SU-DHL-6 (cell line): ENCODE measurements at regions not wholly inside any gene's neighbourhood (a gene's known extent, or its start where the extent isn't known, plus 50 kb on each side); places are given as distances from the start of the nearest gene placed in this dataset.

ENCODE experiments used
- H2AFZ ChIP-seq: fragments of 200-600 bp; sonication (generic); 2 replicates; pipeline ENCODE4 v1.6.1; 2014; ENCODE audit warnings: low read depth, mild to moderate bottlenecking, moderate library complexity, mixed read lengths, antibody characterized with exemption, low read length; ENCODE audit not compliant: severe bottlenecking
- H3F3A ChIP-seq: fragments of 200-600 bp; shearing (Covaris generic); 2 replicates; pipeline ENCODE4 v1.6.0; 2016; ENCODE audit warnings: antibody characterized with exemption, mild to moderate bottlenecking; ENCODE audit not compliant: insufficient read depth
- H3K27ac ChIP-seq: fragments of 200-600 bp; sonication (generic); 2 replicates; pipeline ENCODE4 v1.5.1; 2016; ENCODE audit warnings: low read depth, mild to moderate bottlenecking, low read length, moderate library complexity, mixed read lengths
- H3K27me3 ChIP-seq: fragments of 200-600 bp; sonication (generic), shearing (Covaris generic); 2 replicates; pipeline ENCODE4 v1.6.0; 2014; ENCODE audit warnings: mild to moderate bottlenecking, low read length
- H3K36me3 ChIP-seq: fragments of 200-600 bp; sonication (generic); 2 replicates; pipeline ENCODE4 v1.6.1; 2014; ENCODE audit warnings: mild to moderate bottlenecking, low read length, mixed read lengths
- H3K4me2 ChIP-seq: fragments of 300-600, 200-600 bp; shearing (Covaris generic), sonication (generic); 2 replicates; pipeline ENCODE4 v1.6.0; 2014; ENCODE audit warnings: low read length, low read depth, mild to moderate bottlenecking; ENCODE audit not compliant: poor library complexity, severe bottlenecking
- H3K4me3 ChIP-seq: fragments of 200-600 bp; sonication (generic); 2 replicates; pipeline ENCODE4 v1.5.1; 2014; ENCODE audit warnings: antibody characterized with exemption, low read length, mild to moderate bottlenecking, mixed read lengths; ENCODE audit not compliant: insufficient read depth, poor library complexity, severe bottlenecking
- H3K79me2 ChIP-seq: fragments of 200-600 bp; sonication (generic); 2 replicates; pipeline ENCODE4 v1.6.1; 2014; ENCODE audit warnings: mild to moderate bottlenecking, low read length, moderate library complexity; ENCODE audit not compliant: insufficient read depth
- H3K9ac ChIP-seq: fragments of 200-600 bp; sonication (generic); 2 replicates; pipeline ENCODE4 v1.7.0; 2014; ENCODE audit warnings: mild to moderate bottlenecking, low read length
- H3K9me2 ChIP-seq: fragments of 200-600 bp; sonication (generic); replicated peaks from 2 replicates; pipeline ENCODE4 v1.6.1; 2014; ENCODE audit warnings: low read length; ENCODE audit not compliant: insufficient read depth
- H3K9me3 ChIP-seq: fragments of 200-600 bp; sonication (generic); 2 replicates; pipeline ENCODE4 v1.6.1; 2014; ENCODE audit warnings: low read length, mixed read lengths; ENCODE audit not compliant: insufficient read depth
- H4K20me1 ChIP-seq: fragments of 200-600 bp; sonication (generic); 2 replicates; pipeline ENCODE4 v1.6.1; 2014; ENCODE audit warnings: low read depth, mild to moderate bottlenecking, antibody characterized with exemption, low read length, moderate library complexity, mixed read lengths
- CTCF ChIP-seq: fragments of 200-600 bp; sonication (generic); IDR thresholded peaks from one replicate; pipeline ENCODE4 v1.5.1; 2017; ENCODE audit warnings: antibody characterized with exemption, mild to moderate bottlenecking, low read length, moderate library complexity; ENCODE audit not compliant: insufficient read depth, poor library complexity, severe bottlenecking
- EZH2phosphoT487 ChIP-seq: fragments of 200-600 bp; sonication (generic), shearing (Covaris generic); conservative IDR thresholded peaks from 2 replicates; pipeline ENCODE4 v1.6.1; 2018; ENCODE audit warnings: mild to moderate bottlenecking, antibody characterized with exemption, low read length, moderate library complexity, mixed read lengths

GRCh38 chr7:24480501-24480900 lies 92.8 kb upstream of the PALS2 start:
- Histone ChIP-seq H3K9me2 (no peaks in the 10 kb centered on the region), H3K27me3 (no peaks in the 10 kb centered on the region; the same call in 1 of the 2 replicates), H3K36me3 (no peaks in the 10 kb centered on the region), H3K4me2 (no peak overlapping the region), H3K79me2 (no peaks in the 10 kb centered on the region), H3K27ac (no peak overlapping the region), H4K20me1 (no peaks in the 10 kb centered on the region), H3F3A (no peaks in the 10 kb centered on the region), H3K9me3 (no peaks in the 10 kb centered on the region), H3K9ac (no peak overlapping the region), H2AFZ (no peak overlapping the region), H3K4me3 (no peak overlapping the region)
- TF ChIP-seq CTCF (no peak), EZH2phosphoT487 (no peak)

- Histone ChIP-seq H4K20me1 (no peaks in the 10 kb centered on the region), H3K9me2 (no peaks in the 10 kb centered on the region), H3K27ac (no peak overlapping the region), H3K27me3 (no peaks in the 10 kb centered on the region; the same call in 1 of the 2 replicates), H3K4me3 (no peak overlapping the region), H3K79me2 (no peaks in the 10 kb centered on the region), H3K4me2 (no peak overlapping the region), H3F3A (no peaks in the 10 kb centered on the region), H2AFZ (no peak overlapping the region), H3K9ac (no peak overlapping the region), H3K36me3 (no peaks in the 10 kb centered on the region), H3K9me3 (no peaks in the 10 kb centered on the region)
- no peak for TF ChIP-seq EZH2phosphoT487
- TF ChIP-seq CTCF = no peak
These were observed 89.4 kb upstream of the PALS2 start for GRCh38 chr7:24483804-24484203.

GRCh38 chr7:24492576-24492975 lies 80.7 kb upstream of the PALS2 start:
- Histone ChIP-seq H3K9me3 (no peaks in the 10 kb centered on the region), H3K36me3 (no peaks in the 10 kb centered on the region), H3K27ac (no peak overlapping the region), H3K4me2 (no peak overlapping the region), H3F3A (no peaks in the 10 kb centered on the region), H3K27me3 (no peaks in the 10 kb centered on the region), H2AFZ (no peak overlapping the region), H3K4me3 (no peak overlapping the region), H4K20me1 (no peaks in the 10 kb centered on the region; the same call in 1 of the 2 replicates), H3K9me2 (no peaks in the 10 kb centered on the region), H3K9ac (no peak overlapping the region), H3K79me2 (no peaks in the 10 kb centered on the region)
- TF ChIP-seq CTCF (no peak), EZH2phosphoT487 (no peak)

GRCh38 chr7:24494832-24495231 lies 78.4 kb upstream of the PALS2 start:
- H3K79me2 ChIP-seq = no peaks in the 10 kb centered on the region

More at GRCh38 chr7:24494832-24495231, 78.4 kb upstream of the PALS2 start:
- Histone ChIP-seq H3K4me3 (no peak overlapping the region), H3K9ac (no peak overlapping the region), H3K9me3 (no peaks in the 10 kb centered on the region), H3F3A (no peaks in the 10 kb centered on the region), H3K4me2 (no peak overlapping the region), H3K27ac (no peak overlapping the region), H3K36me3 (no peaks in the 10 kb centered on the region), H4K20me1 (no peaks in the 10 kb centered on the region; the same call in 1 of the 2 replicates), H3K27me3 (no peaks in the 10 kb centered on the region), H2AFZ (no peak overlapping the region), H3K9me2 (no peaks in the 10 kb centered on the region)
- TF ChIP-seq CTCF (no peak), EZH2phosphoT487 (no peak)
